Natural killer cell treated with Interleukin-12 subunit alpha and Interleukin-12 subunit beta and Interleukin-15 and Interleukin-18, amount 100 ng/mL, for 72 hours (primary cell): ENCODE measurements at regions not wholly inside any gene's neighbourhood (a gene's known extent, or its start where the extent isn't known, plus 50 kb on each side); places are given as distances from the start of the nearest gene placed in this dataset.

Experiments used
- ATAC-seq, 2 donors: fragments of 150-1000 bp; cut with Tn5 transposase in 1 of 2; sonication (Bioruptor Pico), chemical (Tn5 transposase) in 1 of 2; 2 replicates each; pipeline ENCODE4 v1.10.0; 2021
- DNase-seq: peaks from one replicate; pipeline ENCODE4 v3.0.0; 2022; ENCODE audit warnings: low spot score
- H3K27ac Mint-ChIP-seq, 2 donors: 1 replicate in 1 of 2; 2 replicates in 1 of 2; pipeline ENCODE4 v1.8.0; 2022; ENCODE audit warnings: mixed read lengths in 2 of 2, mild to moderate bottlenecking in 1 of 2, moderate library complexity in 1 of 2
- H3K27me3 Mint-ChIP-seq, 2 donors: 1 replicate in 1 of 2; 2 replicates in 1 of 2; pipeline ENCODE4 v1.8.0; 2022; ENCODE audit warnings: mixed read lengths in 2 of 2
- H3K36me3 Mint-ChIP-seq: one replicate; pipeline ENCODE4 v1.8.0; 2022; ENCODE audit warnings: mixed read lengths
- H3K4me1 Mint-ChIP-seq, 2 donors: 1 replicate in 1 of 2; 2 replicates in 1 of 2; pipeline ENCODE4 v1.8.0; 2022; ENCODE audit warnings: low read depth in 2 of 2, mixed read lengths in 2 of 2, mild to moderate bottlenecking in 1 of 2
- H3K4me3 Mint-ChIP-seq: one replicate; pipeline ENCODE4 v1.8.0; 2022; ENCODE audit warnings: mixed read lengths
- H3K9me3 Mint-ChIP-seq: 2 replicates; pipeline ENCODE4 v1.8.0; 2022; ENCODE audit warnings: mixed read lengths

DNA sequence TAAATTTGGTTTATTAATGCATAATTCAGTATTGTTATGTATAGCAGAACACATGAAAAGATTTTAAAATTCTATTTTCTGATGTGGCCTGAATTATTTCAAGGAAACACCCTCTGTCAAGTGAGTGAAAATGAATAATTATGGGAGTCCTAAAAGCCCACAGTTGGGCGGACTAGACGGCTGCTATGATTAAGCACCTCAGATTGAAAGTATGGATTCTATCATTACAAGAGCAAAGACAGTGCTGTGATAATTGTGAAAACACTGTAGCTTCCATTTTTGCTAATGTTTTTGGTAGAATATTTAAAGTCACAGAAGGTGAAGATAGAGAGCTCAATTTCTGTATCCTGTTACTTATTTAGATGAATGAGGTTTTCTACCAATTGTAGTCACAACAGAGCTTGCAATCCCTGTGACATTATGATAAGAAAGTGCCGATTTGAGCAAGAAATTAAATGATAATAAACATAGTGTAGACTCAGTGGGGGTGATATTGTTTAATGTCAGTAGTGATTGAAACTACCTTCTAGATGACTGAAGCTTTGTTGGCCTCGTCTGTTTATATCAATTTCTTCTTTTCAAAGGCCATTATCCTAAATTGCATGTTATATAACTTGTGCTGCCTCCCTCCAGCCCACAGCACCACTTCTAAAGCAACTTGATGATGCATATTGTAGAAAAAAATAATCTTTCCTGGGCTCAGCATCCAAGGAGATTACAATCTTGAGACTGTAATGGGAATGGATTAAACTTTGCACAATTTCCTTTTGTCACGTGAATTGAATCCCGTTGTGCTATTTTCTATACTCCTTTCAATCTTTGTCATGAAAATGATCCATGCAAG lies 359.8 kb downstream of the BTG1 start:
- H3K4me3 Mint-ChIP-seq, result no peak overlapping the region
- no peak for DNase-seq
- peaks cover 0 to 11% of the 10 kb centered on the region in 2 donors for H3K4me1 Mint-ChIP-seq
- peaks cover 3% of the 10 kb centered on the region for H3K9me3 Mint-ChIP-seq
- H3K36me3 Mint-ChIP-seq, result peaks cover 10% of the 10 kb centered on the region
- no peak overlapping the region for H3K27ac Mint-ChIP-seq
- peaks cover 11 to 12% of the 10 kb centered on the region in 2 donors for H3K27me3 Mint-ChIP-seq
- ATAC-seq, result peak in 1 of 2 donors; percentile 85

- Mint-ChIP-seq H3K4me3 (no peak overlapping the region), H3K36me3 (peaks cover 4% of the 10 kb centered on the region), H3K27me3 (peaks cover 6 to 11% of the 10 kb centered on the region in 2 donors), H3K9me3 (peaks cover 3% of the 10 kb centered on the region), H3K4me1 (peaks cover 4 to 22% of the 10 kb centered on the region in 2 donors), H3K27ac (no peak overlapping the region)
- DNase-seq, result no peak
- no peak for ATAC-seq
Measured at GRCh38 chr12:91781114-91781513, 364.5 kb downstream of the BTG1 start.

GRCh38 chr12:91778938-91779400 lies 366.7 kb downstream of the BTG1 start:
- DNase-seq (no peak), ATAC-seq (peak; percentile 76 to 98)
- no peaks in the 10 kb centered on the region for H3K36me3 Mint-ChIP-seq
- H3K9me3 Mint-ChIP-seq, result no peaks in the 10 kb centered on the region
- H3K4me1 Mint-ChIP-seq, result peaks cover 4 to 16% of the 10 kb centered on the region in 2 donors
- H3K27ac Mint-ChIP-seq, result peak overlapping the region in 1 of 2 donors; percentile 58
- H3K4me3 Mint-ChIP-seq, result peak overlapping the region; percentile 62
- H3K27me3 Mint-ChIP-seq, result peaks cover 0 to 8% of the 10 kb centered on the region in 2 donors

GRCh38 chr12:91778091-91778832 lies 367.4 kb downstream of the BTG1 start:
- Mint-ChIP-seq H3K27ac (peak overlapping the region in 1 of 2 donors; percentile 58), H3K9me3 (no peaks in the 10 kb centered on the region), H3K4me1 (peaks cover 4 to 16% of the 10 kb centered on the region in 2 donors), H3K36me3 (no peaks in the 10 kb centered on the region), H3K4me3 (peak overlapping the region; percentile 62), H3K27me3 (peaks cover 0 to 8% of the 10 kb centered on the region in 2 donors)
- DNase-seq (no peak), ATAC-seq (no peak)

DNA sequence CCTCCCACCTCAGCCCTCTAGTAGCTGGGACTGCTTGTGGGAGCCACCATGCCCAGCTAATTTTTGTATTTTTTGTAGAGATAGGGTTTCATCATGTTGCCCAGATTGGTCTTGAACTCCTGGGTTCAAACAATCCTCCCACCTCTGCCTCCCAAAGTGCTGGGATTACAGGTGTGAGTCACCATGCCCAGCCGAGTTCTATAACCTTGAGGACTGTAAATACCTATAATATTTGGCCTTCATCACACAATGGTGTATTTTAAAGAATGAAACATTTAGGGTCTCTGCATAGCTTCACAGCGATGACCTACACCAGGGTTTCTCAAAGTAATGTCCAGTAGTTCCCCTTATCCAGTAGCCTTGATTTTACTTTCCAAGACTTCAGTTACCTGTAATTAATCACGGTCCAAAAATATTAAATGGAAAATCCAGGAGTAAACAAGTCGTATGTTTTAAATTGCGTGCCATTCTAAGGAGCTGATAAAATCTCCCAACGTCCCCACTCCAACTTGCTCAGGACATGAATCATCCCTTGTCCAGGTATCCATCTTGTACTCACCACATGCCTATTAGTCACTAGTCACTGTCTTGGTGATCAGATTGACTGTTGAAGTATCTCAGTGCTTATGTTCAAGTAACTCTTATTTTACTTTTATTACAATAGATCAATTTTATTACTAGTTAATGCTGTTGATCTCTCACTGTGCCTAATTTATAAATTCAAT lies 368.2 kb downstream of the BTG1 start:
- H3K36me3 Mint-ChIP-seq, result no peaks in the 10 kb centered on the region
- H3K27me3 Mint-ChIP-seq, result peaks cover 0 to 8% of the 10 kb centered on the region in 2 donors
- ATAC-seq (no peak), DNase-seq (no peak)
- H3K4me3 Mint-ChIP-seq, result no peak overlapping the region
- no peaks in the 10 kb centered on the region for H3K9me3 Mint-ChIP-seq
- H3K27ac Mint-ChIP-seq, result peak overlapping the region in 1 of 2 donors; percentile 58
- peaks cover 4 to 16% of the 10 kb centered on the region in 2 donors for H3K4me1 Mint-ChIP-seq

DNA sequence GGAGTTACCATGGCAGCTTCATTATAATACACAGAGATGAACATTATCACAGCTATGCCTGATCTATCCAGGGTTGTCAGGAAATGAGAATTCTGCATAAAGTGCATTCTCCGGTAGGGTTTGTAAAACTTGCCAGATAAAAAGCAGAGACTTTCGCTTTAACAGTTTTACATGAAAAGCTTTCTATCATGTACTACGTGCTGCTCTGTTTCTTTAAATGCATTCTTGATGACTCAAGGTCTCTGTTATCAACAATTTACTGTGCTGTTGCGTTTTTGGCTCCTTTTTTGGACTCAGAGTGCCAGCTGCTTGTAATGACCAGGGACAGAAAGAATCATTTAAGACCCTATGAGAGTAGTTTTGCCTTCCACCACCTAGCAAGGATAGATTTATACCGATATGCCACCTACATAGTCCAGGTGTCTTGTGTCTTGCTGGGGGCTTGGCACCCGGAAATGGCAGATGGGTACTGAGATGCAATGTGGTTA lies 371.2 kb downstream of the BTG1 start:
- ATAC-seq (no peak), DNase-seq (no peak)
- peaks cover 4 to 16% of the 10 kb centered on the region in 2 donors for H3K4me1 Mint-ChIP-seq
- no peak overlapping the region for H3K4me3 Mint-ChIP-seq
- H3K36me3 Mint-ChIP-seq, result no peaks in the 10 kb centered on the region
- H3K27ac Mint-ChIP-seq, result no peak overlapping the region
- H3K27me3 Mint-ChIP-seq, result peaks cover 0 to 3% of the 10 kb centered on the region in 2 donors
- no peaks in the 10 kb centered on the region for H3K9me3 Mint-ChIP-seq

- Mint-ChIP-seq H3K36me3 (no peaks in the 10 kb centered on the region), H3K27me3 (peaks cover 0 to 3% of the 10 kb centered on the region in 2 donors), H3K27ac (no peak overlapping the region), H3K4me3 (no peak overlapping the region), H3K9me3 (no peaks in the 10 kb centered on the region), H3K4me1 (peaks cover under 1 to 11% of the 10 kb centered on the region in 2 donors)
- ATAC-seq (no peak), DNase-seq (no peak)
Measured at GRCh38 chr12:91773749-91774429, 371.8 kb downstream of the BTG1 start.

GRCh38 chr12:91772411-91772810 lies 373.2 kb downstream of the BTG1 start:
- no peaks in the 10 kb centered on the region for H3K9me3 Mint-ChIP-seq
- H3K27me3 Mint-ChIP-seq, result peaks cover 0 to 3% of the 10 kb centered on the region in 2 donors
- no peaks in the 10 kb centered on the region for H3K4me1 Mint-ChIP-seq
- DNase-seq, result no peak
- H3K36me3 Mint-ChIP-seq, result no peaks in the 10 kb centered on the region
- ATAC-seq, result no peak
- no peak overlapping the region for H3K27ac Mint-ChIP-seq
- no peak overlapping the region for H3K4me3 Mint-ChIP-seq

- ATAC-seq, result no peak
- H3K27me3 Mint-ChIP-seq, result peaks cover 0 to 2% of the 10 kb centered on the region in 2 donors
- H3K4me1 Mint-ChIP-seq, result no peaks in the 10 kb centered on the region
Measured at GRCh38 chr12:91769736-91770135, 375.9 kb downstream of the BTG1 start.

GRCh38 chr12:91767237-91767636 lies 378.4 kb downstream of the BTG1 start:
- Mint-ChIP-seq H3K27ac (no peak overlapping the region), H3K4me3 (no peak overlapping the region), H3K9me3 (no peaks in the 10 kb centered on the region)

More at GRCh38 chr12:91769736-91770135, 375.9 kb downstream of the BTG1 start:
- Mint-ChIP-seq H3K9me3 (no peaks in the 10 kb centered on the region), H3K27ac (no peak overlapping the region), H3K36me3 (no peaks in the 10 kb centered on the region), H3K4me3 (no peak overlapping the region)
- DNase-seq, result no peak

GRCh38 chr12:91766454-91766853 lies 379.2 kb downstream of the BTG1 start:
- H3K27ac Mint-ChIP-seq, result no peak overlapping the region
- DNase-seq (no peak), ATAC-seq (no peak)
- no peaks in the 10 kb centered on the region for H3K36me3 Mint-ChIP-seq
- H3K27me3 Mint-ChIP-seq, result peaks cover 0 to 9% of the 10 kb centered on the region in 2 donors
- no peak overlapping the region for H3K4me3 Mint-ChIP-seq
- no peaks in the 10 kb centered on the region for H3K9me3 Mint-ChIP-seq
- H3K4me1 Mint-ChIP-seq, result no peaks in the 10 kb centered on the region

More at GRCh38 chr12:91767237-91767636, 378.4 kb downstream of the BTG1 start:
- Mint-ChIP-seq H3K36me3 (no peaks in the 10 kb centered on the region), H3K27me3 (peaks cover 0 to 9% of the 10 kb centered on the region in 2 donors), H3K4me1 (no peaks in the 10 kb centered on the region)
- DNase-seq, result no peak
- no peak for ATAC-seq

GRCh38 chr12:91763654-91764370 lies 381.8 kb downstream of the BTG1 start:
- no peak for DNase-seq
- no peak for ATAC-seq

More at GRCh38 chr12:91763654-91764370, 381.8 kb downstream of the BTG1 start:
- Mint-ChIP-seq H3K27me3 (peaks cover 0 to 11% of the 10 kb centered on the region in 2 donors), H3K9me3 (no peaks in the 10 kb centered on the region), H3K4me3 (no peak overlapping the region), H3K36me3 (peaks cover 4% of the 10 kb centered on the region), H3K4me1 (no peaks in the 10 kb centered on the region), H3K27ac (no peak overlapping the region)
